ENCODE measurements at regions not wholly inside any gene's neighbourhood (a gene's known extent, or its start where the extent isn't known, plus 50 kb on each side); places are given as distances from the start of the nearest gene placed in this dataset.
"Not testable (repeated sequence)": the region's sequence is repeated elsewhere in the genome, so short reads cannot be mapped to it uniquely, and the experiment has no call there.

DNA sequence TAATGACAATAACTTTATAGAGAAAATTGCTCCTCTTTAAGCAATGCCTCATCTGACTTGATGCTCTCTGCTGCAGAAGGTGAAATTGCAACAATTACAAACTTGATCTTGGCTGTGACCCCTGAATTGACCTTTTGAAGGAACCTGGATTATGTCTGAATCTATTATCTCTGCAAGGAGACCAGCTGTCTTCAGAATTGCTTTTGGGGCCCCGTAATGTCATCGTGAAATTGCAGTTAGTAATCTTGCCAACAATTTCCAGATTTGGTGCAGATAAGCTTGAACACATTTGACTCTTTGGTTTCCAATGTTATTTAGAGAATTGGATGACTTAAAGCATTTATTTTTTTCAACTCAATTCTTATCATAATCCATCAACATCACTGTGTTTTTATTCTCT, 520.6 kb downstream of the CCSER2 start:
- no peaks in the 10 kb centered on the region for H3K36me3 ChIP-seq (ENCODE audit: insufficient read depth, low read length)

DNA sequence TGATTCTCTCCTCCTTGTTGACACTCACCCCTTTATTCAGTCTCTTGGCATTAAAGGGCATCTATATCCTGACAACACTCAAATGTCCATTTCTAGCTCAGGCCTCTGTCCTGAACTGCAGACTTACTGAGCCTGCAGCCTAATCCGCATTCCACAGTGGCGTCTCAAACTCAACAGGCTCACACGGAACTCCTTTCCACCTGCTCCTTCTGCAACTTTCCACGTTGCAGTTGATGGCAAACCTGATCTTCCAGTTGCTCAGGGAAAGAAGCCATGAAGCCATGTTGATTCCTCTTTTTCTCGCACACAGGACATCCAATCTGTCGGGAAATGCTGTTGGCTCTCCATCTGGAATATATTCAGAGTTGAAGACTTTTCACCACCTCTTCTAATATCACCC, 522.4 kb downstream of the CCSER2 start:
- no peaks in the 10 kb centered on the region; the same call in 1 of the 2 replicates for H3K9me3 ChIP-seq (ENCODE audit: control insufficient read depth, insufficient read depth, low read length)
- H3K9ac ChIP-seq (ENCODE audit: low read depth, low read length), result no peak overlapping the region
- H3K36me3 ChIP-seq (ENCODE audit: insufficient read depth, low read length), result no peaks in the 10 kb centered on the region
- H3K4me1 ChIP-seq (ENCODE audit: insufficient read depth, low read length), result no peaks in the 10 kb centered on the region; the same call in 1 of the 2 replicates

More for the DNA sequence above, 520.6 kb downstream of the CCSER2 start:
- Histone ChIP-seq H3K4me1 (ENCODE audit: insufficient read depth, low read length) (no peaks in the 10 kb centered on the region; the same call in 1 of the 2 replicates), H3K9ac (ENCODE audit: low read depth, low read length) (no peak overlapping the region), H3K9me3 (ENCODE audit: control insufficient read depth, insufficient read depth, low read length) (no peaks in the 10 kb centered on the region; the same call in 1 of the 2 replicates)

DNA sequence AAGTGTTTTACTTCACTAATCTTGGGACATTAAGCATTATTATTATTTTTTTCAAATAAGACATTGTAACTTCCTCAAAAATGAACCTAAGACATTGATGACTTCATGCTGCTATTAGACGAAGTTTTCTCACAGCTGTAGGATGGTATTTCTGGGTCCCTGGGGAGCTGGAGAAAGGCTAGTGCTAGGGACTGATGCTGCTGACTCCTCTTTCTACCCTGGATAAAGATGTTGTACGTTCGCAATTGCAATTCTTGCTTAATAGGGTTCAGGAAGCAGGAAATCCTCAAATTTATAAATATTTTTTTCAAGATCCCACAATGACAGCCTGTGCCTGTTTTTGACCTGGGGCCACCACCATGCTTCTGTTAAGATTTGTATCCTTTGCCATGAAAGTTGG, 526.0 kb downstream of the CCSER2 start:
- H3K9ac ChIP-seq (ENCODE audit: low read depth, low read length), result no peak overlapping the region
- no peaks in the 10 kb centered on the region; the same call in 1 of the 2 replicates for H3K4me1 ChIP-seq (ENCODE audit: insufficient read depth, low read length)
- H3K36me3 ChIP-seq (ENCODE audit: insufficient read depth, low read length), result no peaks in the 10 kb centered on the region
- no peaks in the 10 kb centered on the region; the same call in 1 of the 2 replicates for H3K9me3 ChIP-seq (ENCODE audit: control insufficient read depth, insufficient read depth, low read length)

GRCh38 chr10:84860855-84861254, 532.5 kb downstream of the CCSER2 start:
- Histone ChIP-seq H3K36me3 (ENCODE audit: insufficient read depth, low read length) (no peaks in the 10 kb centered on the region), H3K4me1 (ENCODE audit: insufficient read depth, low read length) (peaks cover 4% of the 10 kb centered on the region; the same call in 1 of the 2 replicates), H3K9me3 (ENCODE audit: control insufficient read depth, insufficient read depth, low read length) (no peaks in the 10 kb centered on the region; the same call in 1 of the 2 replicates), H3K9ac (ENCODE audit: low read depth, low read length) (no peak overlapping the region)

- Histone ChIP-seq H3K4me1 (ENCODE audit: insufficient read depth, low read length) (peaks cover 4% of the 10 kb centered on the region; the same call in 1 of the 2 replicates), H3K9ac (ENCODE audit: low read depth, low read length) (no peak overlapping the region), H3K36me3 (ENCODE audit: insufficient read depth, low read length) (no peaks in the 10 kb centered on the region), H3K9me3 (ENCODE audit: control insufficient read depth, insufficient read depth, low read length) (no peaks in the 10 kb centered on the region; the same call in 1 of the 2 replicates)
These were observed 534.2 kb downstream of the CCSER2 start for GRCh38 chr10:84862551-84862950.

DNA sequence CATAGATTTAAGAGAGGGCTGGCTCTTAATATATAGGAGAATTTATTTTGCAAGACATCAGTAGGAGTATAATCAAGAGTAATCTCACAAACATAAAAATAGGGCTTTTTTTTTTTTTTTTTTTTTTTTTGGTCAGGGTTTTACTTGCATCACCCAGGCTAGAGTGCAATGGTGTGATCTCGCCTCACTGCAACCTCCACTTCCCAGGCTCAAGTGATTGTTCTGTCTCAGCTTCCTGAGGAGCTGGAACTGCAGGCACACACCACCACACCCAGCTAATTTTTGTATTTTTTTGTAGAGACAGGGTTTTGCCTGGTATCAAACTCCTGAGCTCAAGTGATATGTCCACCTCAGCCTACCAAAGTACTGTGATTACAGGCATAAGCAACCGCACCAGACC, 535.3 kb downstream of the CCSER2 start:
- H3K4me1 ChIP-seq (ENCODE audit: insufficient read depth, low read length), result peaks cover 4% of the 10 kb centered on the region; the same call in 1 of the 2 replicates
- no peaks in the 10 kb centered on the region for H3K36me3 ChIP-seq (ENCODE audit: insufficient read depth, low read length)
- H3K9ac ChIP-seq (ENCODE audit: low read depth, low read length), result no peak overlapping the region
- H3K9me3 ChIP-seq (ENCODE audit: control insufficient read depth, insufficient read depth, low read length), result no peaks in the 10 kb centered on the region; the same call in 1 of the 2 replicates

- no peaks in the 10 kb centered on the region for H3K36me3 ChIP-seq (ENCODE audit: insufficient read depth, low read length)
- no peak overlapping the region for H3K9ac ChIP-seq (ENCODE audit: low read depth, low read length)
- H3K9me3 ChIP-seq (ENCODE audit: control insufficient read depth, insufficient read depth, low read length), result no peaks in the 10 kb centered on the region
- no peaks in the 10 kb centered on the region for H3K4me1 ChIP-seq (ENCODE audit: insufficient read depth, low read length)
These were observed 548.0 kb downstream of the CCSER2 start for GRCh38 chr10:84876116-84876999.

DNA sequence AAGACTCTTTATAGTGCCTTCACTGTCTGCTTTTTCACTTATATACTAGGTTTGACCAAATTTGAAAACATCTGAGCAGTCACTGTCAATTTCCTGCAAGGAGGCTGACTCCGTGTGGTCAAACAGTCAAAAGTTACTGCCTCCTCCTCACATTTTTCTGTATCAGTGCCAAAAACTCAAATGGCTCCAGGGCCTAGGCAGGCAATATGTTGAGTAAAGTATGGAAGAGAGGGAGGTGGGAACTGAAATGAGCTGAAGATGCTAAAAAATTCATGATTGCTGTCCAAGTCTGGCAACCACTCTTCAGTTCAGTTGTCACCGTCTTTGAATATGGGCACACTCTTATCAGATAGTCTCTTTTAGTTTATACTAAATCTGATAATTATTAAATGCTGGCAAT, 551.6 kb downstream of the CCSER2 start:
- no peaks in the 10 kb centered on the region for H3K9me3 ChIP-seq (ENCODE audit: control insufficient read depth, insufficient read depth, low read length)
- no peaks in the 10 kb centered on the region for H3K36me3 ChIP-seq (ENCODE audit: insufficient read depth, low read length)
- H3K9ac ChIP-seq (ENCODE audit: low read depth, low read length), result no peak overlapping the region
- no peaks in the 10 kb centered on the region for H3K4me1 ChIP-seq (ENCODE audit: insufficient read depth, low read length)

DNA sequence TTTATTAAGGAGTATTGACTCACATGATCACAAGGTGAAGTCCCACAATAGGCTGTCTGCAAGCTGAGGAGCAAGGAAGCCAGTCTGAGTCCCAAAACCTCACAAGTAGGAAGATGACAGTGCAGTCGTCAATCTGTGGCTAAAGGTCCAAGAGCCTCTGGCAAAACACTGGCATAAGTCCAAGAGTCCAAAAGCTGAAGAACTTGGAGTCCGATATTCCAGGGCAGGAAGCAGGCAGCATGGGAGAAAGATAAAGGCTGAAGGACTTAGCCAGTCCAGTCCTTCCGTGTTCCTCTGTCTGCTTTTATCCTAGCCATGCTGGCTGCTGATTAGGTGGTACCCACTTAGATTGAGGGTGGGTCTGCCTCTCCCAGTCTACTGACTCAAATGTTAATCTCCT, 553.3 kb downstream of the CCSER2 start:
- not testable (repeated sequence) for H3K9me3 ChIP-seq (ENCODE audit: control insufficient read depth, insufficient read depth, low read length); H3K36me3 ChIP-seq (ENCODE audit: insufficient read depth, low read length); H3K9ac ChIP-seq (ENCODE audit: low read depth, low read length); H3K4me1 ChIP-seq (ENCODE audit: insufficient read depth, low read length)

DNA sequence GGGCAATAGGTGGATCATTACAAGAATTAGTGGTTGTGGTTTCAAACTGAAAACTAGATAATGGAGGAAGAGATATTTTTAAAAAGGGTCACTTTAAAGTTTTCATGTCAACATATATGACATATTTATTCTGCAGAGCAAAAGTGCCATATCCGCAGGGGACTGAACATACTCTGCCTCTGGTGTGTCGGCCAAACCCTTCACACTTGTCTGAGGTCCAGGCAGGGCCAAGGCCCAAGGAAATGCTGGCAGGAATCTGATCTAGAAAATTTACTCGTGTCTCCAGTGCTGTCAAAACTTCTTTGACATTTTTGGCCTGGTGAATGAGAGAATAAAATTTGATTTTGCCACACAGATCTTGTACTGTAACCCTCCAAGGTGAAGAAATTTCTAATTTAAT, 562.3 kb downstream of the CCSER2 start:
- Histone ChIP-seq H3K9ac (ENCODE audit: low read depth, low read length) (no peak overlapping the region), H3K9me3 (ENCODE audit: control insufficient read depth, insufficient read depth, low read length) (no peaks in the 10 kb centered on the region), H3K4me1 (ENCODE audit: insufficient read depth, low read length) (no peaks in the 10 kb centered on the region), H3K36me3 (ENCODE audit: insufficient read depth, low read length) (no peaks in the 10 kb centered on the region)

- no peak overlapping the region for H3K9ac ChIP-seq (ENCODE audit: low read depth, low read length)
- no peaks in the 10 kb centered on the region for H3K36me3 ChIP-seq (ENCODE audit: insufficient read depth, low read length)
- no peaks in the 10 kb centered on the region for H3K9me3 ChIP-seq (ENCODE audit: control insufficient read depth, insufficient read depth, low read length)
- H3K4me1 ChIP-seq (ENCODE audit: insufficient read depth, low read length), result no peaks in the 10 kb centered on the region
These were observed 563.2 kb downstream of the CCSER2 start for GRCh38 chr10:84891631-84892030.

GRCh38 chr10:84895541-84895940, 567.2 kb downstream of the CCSER2 start:
- Histone ChIP-seq H3K9ac (ENCODE audit: low read depth, low read length) (no peak overlapping the region), H3K9me3 (ENCODE audit: control insufficient read depth, insufficient read depth, low read length) (no peaks in the 10 kb centered on the region), H3K4me1 (ENCODE audit: insufficient read depth, low read length) (no peaks in the 10 kb centered on the region), H3K36me3 (ENCODE audit: insufficient read depth, low read length) (no peaks in the 10 kb centered on the region)

- no peaks in the 10 kb centered on the region; the same call in 1 of the 2 replicates for H3K4me1 ChIP-seq (ENCODE audit: insufficient read depth, low read length)
- no peaks in the 10 kb centered on the region for H3K9me3 ChIP-seq (ENCODE audit: control insufficient read depth, insufficient read depth, low read length)
- no peak overlapping the region for H3K9ac ChIP-seq (ENCODE audit: low read depth, low read length)
- H3K36me3 ChIP-seq (ENCODE audit: insufficient read depth, low read length), result no peaks in the 10 kb centered on the region
These were observed 568.5 kb downstream of the CCSER2 start for GRCh38 chr10:84896909-84897308.

GRCh38 chr10:84899268-84899667, 570.9 kb downstream of the CCSER2 start:
- no peaks in the 10 kb centered on the region; the same call in 1 of the 2 replicates for H3K4me1 ChIP-seq (ENCODE audit: insufficient read depth, low read length)
- no peaks in the 10 kb centered on the region for H3K9me3 ChIP-seq (ENCODE audit: control insufficient read depth, insufficient read depth, low read length)
- no peak overlapping the region for H3K9ac ChIP-seq (ENCODE audit: low read depth, low read length)
- no peaks in the 10 kb centered on the region for H3K36me3 ChIP-seq (ENCODE audit: insufficient read depth, low read length)

DNA sequence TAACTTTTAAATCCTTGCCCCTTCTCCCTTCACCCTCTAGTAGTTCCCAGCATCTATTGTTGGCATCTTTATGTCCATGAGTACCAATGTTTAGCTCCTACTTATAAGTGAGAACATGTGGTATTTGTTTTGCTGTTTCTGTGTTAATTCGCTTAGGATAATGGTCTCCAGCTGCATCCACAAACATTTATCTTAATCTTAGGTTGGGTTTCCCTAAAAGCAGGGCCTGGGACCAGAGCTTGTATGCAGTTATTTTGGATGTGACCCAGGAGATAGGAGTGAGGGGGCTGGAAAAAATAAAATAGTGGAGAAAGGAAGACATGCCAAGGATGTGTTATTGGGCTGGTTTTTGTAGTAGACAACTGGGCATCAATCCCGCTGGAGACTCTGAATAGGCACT, 571.8 kb downstream of the CCSER2 start:
- Histone ChIP-seq H3K9me3 (ENCODE audit: control insufficient read depth, insufficient read depth, low read length) (no peaks in the 10 kb centered on the region), H3K9ac (ENCODE audit: low read depth, low read length) (no peak overlapping the region), H3K4me1 (ENCODE audit: insufficient read depth, low read length) (no peaks in the 10 kb centered on the region; the same call in 1 of the 2 replicates), H3K36me3 (ENCODE audit: insufficient read depth, low read length) (no peaks in the 10 kb centered on the region)

Data from ES-I3 (cell line).